Tibial nerve (tissue), 4 donors: ENCODE measurements at regions not wholly inside any gene's neighbourhood (a gene's known extent, or its start where the extent isn't known, plus 50 kb on each side); places are given as distances from the start of the nearest gene placed in this dataset.

Source experiments
- DNase-seq, 2 donors: peaks; one replicate each; pipeline ENCODE4 v3.0.0-alpha.2; 2019; ENCODE audit warnings: low spot score in 2 of 2
- H3K27ac ChIP-seq, 4 donors: fragments of 200-600 bp; sonication (generic) in 3 of 4; one replicate each; pipeline ENCODE4 v1.5.1; 2017 to 2019; ENCODE audit warnings: mild to moderate bottlenecking in 1 of 4
- H3K27me3 ChIP-seq, 2 donors: fragments of 200-600 bp; sonication (generic) in 1 of 2; one replicate each; pipeline versions ENCODE4 v1.5.1 to v1.6.0; 2017 to 2019
- H3K36me3 ChIP-seq, 3 donors: fragments of 200-600 bp; sonication (generic); one replicate each; pipeline ENCODE4 v1.5.1; 2018 to 2019
- H3K4me1 ChIP-seq, 4 donors: fragments of 200-600 bp; sonication (generic) in 3 of 4; one replicate each; pipeline ENCODE4 v1.5.1; 2017 to 2019
- H3K4me3 ChIP-seq, 4 donors: fragments of 200-600 bp; sonication (generic) in 3 of 4; one replicate each; pipeline ENCODE4 v1.5.1; 2017 to 2019; ENCODE audit warnings: mild to moderate bottlenecking in 1 of 4, moderate library complexity in 1 of 4
- H3K9me3 ChIP-seq, 4 donors: fragments of 200-600 bp; sonication (generic) in 3 of 4; one replicate each; pipeline ENCODE4 v1.5.1; 2017 to 2019
- EP300 ChIP-seq, 2 donors: sonication (generic); formaldehyde crosslinking; IDR thresholded peaks; one replicate each; pipeline ENCODE4 v1.6.1; 2017; ENCODE audit warnings: antibody characterized with exemption in 2 of 2, mild to moderate bottlenecking in 1 of 2
- POLR2A ChIP-seq, 2 donors: fragments of 450-650 bp; IDR thresholded peaks; one replicate each; pipeline ENCODE4 v1.6.1; 2017; ENCODE audit warnings: antibody characterized with exemption in 2 of 2, mild to moderate bottlenecking in 2 of 2, moderate library complexity in 2 of 2
- WGBS, 2 donors: methylation state at CpG; one replicate each; pipeline ENCODE4 v1.1.5; 2018; 5-methylcytosine and 5-hydroxymethylcytosine counted together
- TF ChIP-seq, protein P1 (sequence below), 5 experiments: fragments of 200-600 bp in 3 of 5; fragments of 450-650 bp in 2 of 5; sonication (generic) in 3 of 5; IDR thresholded peaks; one replicate each; pipeline ENCODE4 v1.5.1; 2016 to 2019; ENCODE audit warnings: antibody characterized with exemption in 5 of 5, mild to moderate bottlenecking in 3 of 5, moderate library complexity in 2 of 5

DNA sequence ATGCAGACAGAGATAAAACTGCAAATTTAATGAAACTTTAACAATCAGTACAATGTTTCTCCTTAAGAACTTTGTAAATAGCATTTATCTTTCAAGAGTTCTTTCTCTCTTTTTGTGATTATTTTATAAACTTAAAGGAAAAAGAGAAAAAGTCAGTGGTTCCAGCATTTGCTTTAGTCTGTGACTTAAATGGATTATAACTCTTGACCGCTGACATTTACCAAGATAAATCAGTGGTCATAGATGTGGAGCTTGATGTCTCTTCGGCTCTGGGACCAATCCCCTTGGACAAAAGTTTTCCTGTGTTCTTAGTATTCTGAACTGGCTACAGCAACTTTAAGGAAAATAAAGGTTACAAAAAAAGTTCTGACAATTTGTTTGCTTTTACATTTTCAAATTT lies 162.6 kb downstream of the TM9SF2 start:
- WGBS, 2 donors, result 94% methylated on average over 2 of the region's 2 CpGs
- no peak for DNase-seq
- TF ChIP-seq POLR2A (IDR thresholded peaks at IDR 0.05) (no peak), EP300 (IDR thresholded peaks at IDR 0.05) (no peak)
- TF ChIP-seq, protein P1, sequence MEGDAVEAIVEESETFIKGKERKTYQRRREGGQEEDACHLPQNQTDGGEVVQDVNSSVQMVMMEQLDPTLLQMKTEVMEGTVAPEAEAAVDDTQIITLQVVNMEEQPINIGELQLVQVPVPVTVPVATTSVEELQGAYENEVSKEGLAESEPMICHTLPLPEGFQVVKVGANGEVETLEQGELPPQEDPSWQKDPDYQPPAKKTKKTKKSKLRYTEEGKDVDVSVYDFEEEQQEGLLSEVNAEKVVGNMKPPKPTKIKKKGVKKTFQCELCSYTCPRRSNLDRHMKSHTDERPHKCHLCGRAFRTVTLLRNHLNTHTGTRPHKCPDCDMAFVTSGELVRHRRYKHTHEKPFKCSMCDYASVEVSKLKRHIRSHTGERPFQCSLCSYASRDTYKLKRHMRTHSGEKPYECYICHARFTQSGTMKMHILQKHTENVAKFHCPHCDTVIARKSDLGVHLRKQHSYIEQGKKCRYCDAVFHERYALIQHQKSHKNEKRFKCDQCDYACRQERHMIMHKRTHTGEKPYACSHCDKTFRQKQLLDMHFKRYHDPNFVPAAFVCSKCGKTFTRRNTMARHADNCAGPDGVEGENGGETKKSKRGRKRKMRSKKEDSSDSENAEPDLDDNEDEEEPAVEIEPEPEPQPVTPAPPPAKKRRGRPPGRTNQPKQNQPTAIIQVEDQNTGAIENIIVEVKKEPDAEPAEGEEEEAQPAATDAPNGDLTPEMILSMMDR (IDR thresholded peaks at IDR 0.05), result no peak
- H3K9me3 ChIP-seq, result no peaks in the 10 kb centered on the region
- peaks cover 0 to 14% (median 0%) of the 10 kb centered on the region in 4 donors for H3K4me1 ChIP-seq
- peaks cover 0 to 2% of the 10 kb centered on the region in 2 donors for H3K27me3 ChIP-seq
- no peak overlapping the region for H3K4me3 ChIP-seq
- no peaks in the 10 kb centered on the region for H3K36me3 ChIP-seq
- no peak overlapping the region for H3K27ac ChIP-seq

DNA sequence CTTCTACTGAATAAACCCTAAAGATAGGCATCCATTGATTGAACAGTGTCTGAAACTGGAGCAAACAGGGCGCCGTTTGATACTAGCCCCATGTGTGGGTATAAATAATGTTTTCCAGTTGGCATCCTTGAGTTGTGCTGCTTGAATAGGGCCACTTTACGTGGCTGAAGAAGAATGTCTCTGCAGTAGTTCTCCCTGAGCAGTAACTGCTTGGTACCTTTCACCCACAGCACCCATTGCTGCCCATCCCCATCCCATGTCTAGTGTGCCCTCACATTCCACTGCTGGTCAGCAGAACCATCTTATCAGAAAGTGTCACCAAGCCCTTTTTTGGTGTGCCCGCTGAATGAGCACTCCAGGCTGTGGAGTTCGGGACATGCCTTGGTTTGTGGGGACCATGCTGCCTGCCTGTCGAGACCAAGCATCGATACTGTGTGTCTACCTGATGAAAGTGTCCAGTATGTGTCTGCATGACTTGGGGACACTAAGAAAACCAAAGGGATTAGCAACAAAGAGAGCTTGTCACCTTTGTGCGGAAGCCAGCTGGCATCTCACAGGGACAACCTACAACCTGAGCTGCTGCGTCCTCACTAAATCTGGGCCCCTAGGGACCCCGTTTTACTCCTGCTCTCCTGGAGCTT lies 162.0 kb downstream of the TM9SF2 start:
- H3K27ac ChIP-seq, result no peak overlapping the region
- DNase-seq, result no peak
- H3K4me1 ChIP-seq, result peaks cover 0 to 17% (median 0%) of the 10 kb centered on the region in 4 donors
- peaks cover 0 to 2% of the 10 kb centered on the region in 2 donors for H3K27me3 ChIP-seq
- H3K4me3 ChIP-seq, result no peak overlapping the region
- TF ChIP-seq, protein P1 (IDR thresholded peaks at IDR 0.05), result no peak
- TF ChIP-seq EP300 (IDR thresholded peaks at IDR 0.05) (no peak), POLR2A (IDR thresholded peaks at IDR 0.05) (no peak)
- WGBS, 2 donors, result 93 to 95% methylated on average over 10 of the region's 10 CpGs
- no peaks in the 10 kb centered on the region for H3K9me3 ChIP-seq
- H3K36me3 ChIP-seq, result no peaks in the 10 kb centered on the region

DNA sequence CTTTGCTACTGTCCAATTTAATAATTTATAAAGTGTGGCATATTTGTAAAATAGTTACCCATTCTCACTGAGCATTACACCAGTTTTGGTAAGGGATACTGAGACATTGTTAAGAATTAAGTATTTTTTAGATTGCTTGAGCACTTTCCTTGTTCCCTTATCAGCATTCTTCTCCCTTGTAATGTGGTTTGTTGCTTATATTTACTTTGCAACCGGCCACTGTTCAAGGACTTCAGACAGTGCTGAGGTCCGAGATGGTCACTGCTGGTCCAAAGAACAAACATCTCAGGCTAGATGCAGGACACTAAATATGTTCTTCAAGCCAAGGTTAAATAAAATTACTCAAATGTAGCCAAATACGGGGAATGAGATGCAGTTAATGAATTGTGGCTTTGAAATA lies 161.4 kb downstream of the TM9SF2 start:
- H3K36me3 ChIP-seq, result no peaks in the 10 kb centered on the region
- peaks cover 0 to 2% of the 10 kb centered on the region in 2 donors for H3K27me3 ChIP-seq
- no peak for DNase-seq
- 82 to 84% methylated on average over 3 of the region's 3 CpGs for WGBS, 2 donors
- no peak overlapping the region for H3K4me3 ChIP-seq
- H3K27ac ChIP-seq, result no peak overlapping the region
- H3K9me3 ChIP-seq, result no peaks in the 10 kb centered on the region
- H3K4me1 ChIP-seq, result peaks cover 0 to 20% (median under 1%) of the 10 kb centered on the region in 4 donors
- TF ChIP-seq, protein P1 (IDR thresholded peaks at IDR 0.05), result no peak
- no peak for TF ChIP-seq EP300 (IDR thresholded peaks at IDR 0.05)
- no peak for TF ChIP-seq POLR2A (IDR thresholded peaks at IDR 0.05)

DNA sequence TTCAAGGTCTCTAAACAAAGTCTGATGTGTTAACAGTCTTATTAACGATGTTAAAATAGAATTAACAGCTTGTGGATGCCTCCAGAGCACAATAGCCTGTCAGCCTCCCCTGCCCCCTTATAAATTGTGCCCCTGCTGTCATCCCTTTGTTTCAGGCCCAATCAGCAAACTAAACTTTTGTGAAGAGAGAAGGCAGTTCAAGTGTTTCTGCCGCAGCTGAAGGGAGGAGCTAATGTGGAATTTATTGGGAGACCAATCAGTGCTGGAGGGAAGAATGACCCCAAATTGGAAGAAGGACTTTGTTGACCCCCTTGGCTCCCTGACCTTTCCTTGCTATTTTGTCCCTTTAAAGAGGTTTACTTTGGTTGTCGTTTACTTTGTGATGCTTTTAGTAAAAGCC lies 160.5 kb downstream of the TM9SF2 start:
- H3K4me1 ChIP-seq, result peaks cover 0 to 27% (median 3%) of the 10 kb centered on the region in 4 donors
- DNase-seq, result no peak
- H3K27ac ChIP-seq, result no peak overlapping the region
- 89 to 91% methylated on average over 3 of the region's 3 CpGs for WGBS, 2 donors
- peaks cover 0 to 2% of the 10 kb centered on the region in 2 donors for H3K27me3 ChIP-seq
- no peaks in the 10 kb centered on the region for H3K36me3 ChIP-seq
- TF ChIP-seq EP300 (IDR thresholded peaks at IDR 0.05), result no peak
- TF ChIP-seq, protein P1 (IDR thresholded peaks at IDR 0.05), result no peak
- TF ChIP-seq POLR2A (IDR thresholded peaks at IDR 0.05), result no peak
- H3K9me3 ChIP-seq, result no peaks in the 10 kb centered on the region
- H3K4me3 ChIP-seq, result no peak overlapping the region

DNA sequence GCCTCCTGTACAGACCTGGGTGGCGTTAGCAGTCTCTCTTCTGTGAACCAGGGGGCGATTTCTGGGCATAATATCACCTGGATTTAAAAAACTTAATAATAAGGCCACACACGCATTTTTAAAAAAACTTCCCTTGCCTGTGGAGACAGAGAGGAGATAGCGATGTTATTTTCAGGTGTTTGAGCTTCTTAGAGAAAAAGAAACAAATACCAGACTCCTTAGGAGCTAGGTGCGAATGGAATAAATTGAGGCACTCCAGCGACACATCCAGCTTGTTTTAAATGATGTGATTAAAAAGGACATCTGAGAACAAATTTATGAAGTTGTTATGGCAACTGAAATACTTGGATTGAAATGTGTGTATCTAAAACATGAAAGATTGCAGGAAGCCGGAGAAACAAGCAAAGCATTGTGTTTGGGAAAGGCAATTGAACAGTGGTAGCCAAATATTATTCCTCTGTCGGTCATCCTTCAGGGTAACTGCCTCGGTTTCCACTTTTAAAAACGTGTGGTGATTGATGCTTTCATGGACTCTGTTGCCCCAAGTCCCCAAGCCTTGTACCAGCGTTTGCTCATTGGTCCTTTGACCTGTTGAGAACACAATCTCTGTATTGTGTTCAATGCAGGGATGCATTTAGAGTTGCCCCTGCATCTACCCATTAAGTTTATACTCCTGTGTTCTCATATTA lies 158.7 kb downstream of the TM9SF2 start:
- no peaks in the 10 kb centered on the region for H3K9me3 ChIP-seq

More for the DNA sequence above, 158.7 kb downstream of the TM9SF2 start:
- DNase-seq, result no peak
- H3K4me1 ChIP-seq, result peaks cover 0 to 38% (median 4%) of the 10 kb centered on the region in 4 donors
- no peak overlapping the region for H3K27ac ChIP-seq
- peaks cover 0 to 2% of the 10 kb centered on the region in 2 donors for H3K27me3 ChIP-seq
- no peak overlapping the region for H3K4me3 ChIP-seq
- H3K36me3 ChIP-seq, result no peaks in the 10 kb centered on the region
- TF ChIP-seq POLR2A (IDR thresholded peaks at IDR 0.05) (no peak), EP300 (IDR thresholded peaks at IDR 0.05) (no peak)
- TF ChIP-seq, protein P1 (IDR thresholded peaks at IDR 0.05), result no peak
- 68 to 72% methylated on average over 11 of the region's 11 CpGs for WGBS, 2 donors
